ENCODE measurements at regions not wholly inside any gene's neighbourhood (a gene's known extent, or its start where the extent isn't known, plus 50 kb on each side); places are given as distances from the start of the nearest gene placed in this dataset.

DNA sequence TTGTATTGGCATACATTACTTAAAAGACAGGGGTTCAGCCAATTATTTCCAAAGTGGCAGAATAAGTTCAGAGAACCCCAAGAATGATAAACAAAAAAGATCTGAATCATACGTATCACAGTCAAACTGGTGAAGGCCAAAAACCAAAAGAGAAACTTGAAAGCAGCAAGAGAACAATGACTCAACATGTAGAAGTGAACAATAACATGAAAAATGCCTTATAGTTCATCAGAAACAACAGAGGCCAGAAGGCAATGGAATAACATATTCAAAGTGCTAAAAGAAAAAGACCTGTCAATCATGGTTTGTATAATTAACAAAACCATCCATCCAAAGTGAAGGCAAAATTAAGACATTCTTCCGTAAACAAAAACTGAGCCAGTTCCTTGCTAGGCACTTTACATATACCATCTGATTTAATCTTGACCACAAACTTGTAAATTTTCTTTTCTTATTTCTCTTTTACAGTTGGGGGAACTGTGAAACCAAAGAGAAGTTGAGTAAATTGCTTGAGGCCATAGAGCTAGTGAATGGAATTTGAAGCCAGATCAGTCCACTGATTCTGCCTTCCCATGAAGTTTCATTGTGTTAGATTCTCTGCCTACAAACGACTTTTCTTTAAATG lies 232.1 kb upstream of the SEL1L start:
- POLR2A ChIA-PET: no interaction called here

DNA sequence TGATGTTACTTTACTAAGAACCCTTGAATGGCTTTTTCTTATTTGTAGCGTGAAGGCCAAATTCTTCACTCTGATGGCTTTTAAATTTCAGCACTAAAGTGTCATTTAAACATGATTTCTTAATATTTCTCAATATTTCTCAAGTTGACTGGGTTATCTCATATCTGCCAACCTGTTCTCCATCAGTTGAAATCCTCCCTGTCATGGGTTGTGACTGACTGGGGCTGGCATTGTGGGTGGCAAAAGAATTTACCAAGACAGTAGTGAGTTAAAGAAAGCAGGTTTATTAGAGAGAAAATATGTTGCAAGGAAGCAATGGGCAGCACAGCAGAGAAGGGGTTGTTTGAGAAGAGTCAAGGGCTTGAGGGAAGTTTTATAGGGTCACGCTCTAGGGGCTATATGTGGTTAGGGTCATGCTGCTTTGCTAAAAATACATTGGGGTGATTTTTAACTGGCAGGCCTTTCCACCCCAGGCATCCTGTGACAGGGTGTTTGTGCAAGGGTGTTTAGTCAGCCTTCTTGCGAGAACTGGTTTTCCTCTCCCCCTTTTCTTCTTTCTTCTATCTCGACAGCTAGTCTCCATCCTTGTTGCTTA lies 232.8 kb upstream of the SEL1L start:
- TF ChIP-seq ZNF239 (tag by site-specific recombination; IDR thresholded peaks at IDR 0.05): no peak
- no peak for TF ChIP-seq ZNF416 (tag by site-specific recombination; IDR thresholded peaks at IDR 0.05)
- TF ChIP-seq ZNF548 (tag by site-specific recombination; IDR thresholded peaks at IDR 0.05): no peak
- no peak for TF ChIP-seq ZNF354C (tag by site-specific recombination; IDR thresholded peaks at IDR 0.05; ENCODE audit: borderline replicate concordance, low read depth)
- TF ChIP-seq HOXD13 (CRISPR knock-in tag; IDR thresholded peaks at IDR 0.05; ENCODE audit: borderline replicate concordance): no peak
- no peak for TF ChIP-seq ZNF157 (tag by site-specific recombination; IDR thresholded peaks at IDR 0.05)
- no peaks in the 10 kb centered on the region for H3K9me3 ChIP-seq (ENCODE audit: control insufficient read depth, insufficient read depth, low read depth, low read length)
- no peaks in the 10 kb centered on the region for H3K36me3 ChIP-seq (ENCODE audit: control insufficient read depth in 2 of 2, insufficient read depth in 1 of 2, low read length in 2 of 2)
- H3K27ac ChIP-seq (ENCODE audit: extremely low read depth, low read depth, low read length): no peak overlapping the region
- no peaks in the 10 kb centered on the region for H3K4me1 ChIP-seq (ENCODE audit: control insufficient read depth, insufficient read depth, low read length)
- CTCF ChIA-PET: no interaction called here
- H3K4me3 ChIP-seq (ENCODE audit: low read depth, low read length): no peak overlapping the region
- POLR2A ChIA-PET: no interaction called here

More for the DNA sequence above, 232.1 kb upstream of the SEL1L start:
- TF ChIP-seq ZNF169 (tag by site-specific recombination; IDR thresholded peaks at IDR 0.05): no peak
- TF ChIP-seq ZNF239 (tag by site-specific recombination; IDR thresholded peaks at IDR 0.05): no peak
- TF ChIP-seq, protein P1, sequence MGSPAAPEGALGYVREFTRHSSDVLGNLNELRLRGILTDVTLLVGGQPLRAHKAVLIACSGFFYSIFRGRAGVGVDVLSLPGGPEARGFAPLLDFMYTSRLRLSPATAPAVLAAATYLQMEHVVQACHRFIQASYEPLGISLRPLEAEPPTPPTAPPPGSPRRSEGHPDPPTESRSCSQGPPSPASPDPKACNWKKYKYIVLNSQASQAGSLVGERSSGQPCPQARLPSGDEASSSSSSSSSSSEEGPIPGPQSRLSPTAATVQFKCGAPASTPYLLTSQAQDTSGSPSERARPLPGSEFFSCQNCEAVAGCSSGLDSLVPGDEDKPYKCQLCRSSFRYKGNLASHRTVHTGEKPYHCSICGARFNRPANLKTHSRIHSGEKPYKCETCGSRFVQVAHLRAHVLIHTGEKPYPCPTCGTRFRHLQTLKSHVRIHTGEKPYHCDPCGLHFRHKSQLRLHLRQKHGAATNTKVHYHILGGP (tag by site-specific recombination; IDR thresholded peaks at IDR 0.05): no peak
- TF ChIP-seq, protein P2, sequence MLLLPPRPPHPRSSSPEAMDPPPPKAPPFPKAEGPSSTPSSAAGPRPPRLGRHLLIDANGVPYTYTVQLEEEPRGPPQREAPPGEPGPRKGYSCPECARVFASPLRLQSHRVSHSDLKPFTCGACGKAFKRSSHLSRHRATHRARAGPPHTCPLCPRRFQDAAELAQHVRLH (tag by site-specific recombination; IDR thresholded peaks at IDR 0.05): no peak
- no peak for TF ChIP-seq ZNF157 (tag by site-specific recombination; IDR thresholded peaks at IDR 0.05)
- TF ChIP-seq KLF10 (tag by site-specific recombination; IDR thresholded peaks at IDR 0.05): no peak
- TF ChIP-seq SP3 (tag by site-specific recombination; IDR thresholded peaks at IDR 0.05): no peak
- TF ChIP-seq, protein P3, sequence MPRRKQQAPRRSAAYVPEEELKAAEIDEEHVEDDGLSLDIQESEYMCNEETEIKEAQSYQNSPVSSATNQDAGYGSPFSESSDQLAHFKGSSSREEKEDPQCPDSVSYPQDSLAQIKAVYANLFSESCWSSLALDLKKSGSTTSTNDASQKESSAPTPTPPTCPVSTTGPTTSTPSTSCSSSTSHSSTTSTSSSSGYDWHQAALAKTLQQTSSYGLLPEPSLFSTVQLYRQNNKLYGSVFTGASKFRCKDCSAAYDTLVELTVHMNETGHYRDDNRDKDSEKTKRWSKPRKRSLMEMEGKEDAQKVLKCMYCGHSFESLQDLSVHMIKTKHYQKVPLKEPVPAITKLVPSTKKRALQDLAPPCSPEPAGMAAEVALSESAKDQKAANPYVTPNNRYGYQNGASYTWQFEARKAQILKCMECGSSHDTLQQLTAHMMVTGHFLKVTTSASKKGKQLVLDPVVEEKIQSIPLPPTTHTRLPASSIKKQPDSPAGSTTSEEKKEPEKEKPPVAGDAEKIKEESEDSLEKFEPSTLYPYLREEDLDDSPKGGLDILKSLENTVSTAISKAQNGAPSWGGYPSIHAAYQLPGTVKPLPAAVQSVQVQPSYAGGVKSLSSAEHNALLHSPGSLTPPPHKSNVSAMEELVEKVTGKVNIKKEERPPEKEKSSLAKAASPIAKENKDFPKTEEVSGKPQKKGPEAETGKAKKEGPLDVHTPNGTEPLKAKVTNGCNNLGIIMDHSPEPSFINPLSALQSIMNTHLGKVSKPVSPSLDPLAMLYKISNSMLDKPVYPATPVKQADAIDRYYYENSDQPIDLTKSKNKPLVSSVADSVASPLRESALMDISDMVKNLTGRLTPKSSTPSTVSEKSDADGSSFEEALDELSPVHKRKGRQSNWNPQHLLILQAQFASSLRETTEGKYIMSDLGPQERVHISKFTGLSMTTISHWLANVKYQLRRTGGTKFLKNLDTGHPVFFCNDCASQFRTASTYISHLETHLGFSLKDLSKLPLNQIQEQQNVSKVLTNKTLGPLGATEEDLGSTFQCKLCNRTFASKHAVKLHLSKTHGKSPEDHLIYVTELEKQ (tag by site-specific recombination; IDR thresholded peaks at IDR 0.05; ENCODE audit: borderline replicate concordance): no peak
- H3K27ac ChIP-seq (ENCODE audit: extremely low read depth, low read depth, low read length): no peak overlapping the region
- no peaks in the 10 kb centered on the region for H3K36me3 ChIP-seq (ENCODE audit: control insufficient read depth in 2 of 2, insufficient read depth in 1 of 2, low read length in 2 of 2)
- no peaks in the 10 kb centered on the region for H3K9me3 ChIP-seq (ENCODE audit: control insufficient read depth, insufficient read depth, low read depth, low read length)
- H3K4me1 ChIP-seq (ENCODE audit: control insufficient read depth, insufficient read depth, low read length): no peaks in the 10 kb centered on the region
- no peak overlapping the region for H3K4me3 ChIP-seq (ENCODE audit: low read depth, low read length)
- CTCF ChIA-PET: no interaction called here

DNA sequence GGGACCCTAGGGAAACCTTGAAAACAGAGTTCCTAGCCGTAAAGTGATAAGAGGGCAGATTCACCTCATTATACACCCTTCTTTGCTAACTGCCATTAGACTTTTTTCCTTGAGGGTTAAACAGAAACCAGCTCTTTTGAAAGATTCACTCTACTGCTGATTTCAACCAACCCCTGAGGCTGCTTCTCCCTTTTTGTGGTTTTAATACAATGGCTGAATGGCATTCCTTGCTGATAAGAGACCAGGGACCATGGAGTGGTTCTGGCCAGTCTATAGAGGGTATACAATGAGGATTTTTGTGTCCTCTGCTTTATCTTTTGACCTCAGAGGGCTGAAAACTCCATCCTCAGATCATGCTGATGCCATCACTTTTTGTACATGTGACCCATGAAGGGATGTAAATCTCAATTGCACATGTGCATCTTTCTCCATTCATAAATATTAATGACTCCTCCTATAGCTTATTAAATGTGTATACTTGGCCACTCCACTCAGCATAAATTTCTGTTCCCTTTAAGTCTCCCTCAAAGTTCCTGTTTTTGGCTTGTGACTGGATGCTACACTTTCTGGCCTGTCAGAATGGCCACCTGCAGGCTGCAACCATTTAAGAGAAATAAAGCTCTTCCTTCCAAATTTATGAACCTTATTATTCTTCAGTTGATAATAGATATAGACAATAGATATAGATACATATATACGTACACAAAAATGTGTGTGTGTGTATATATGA lies 233.8 kb upstream of the SEL1L start:
- POLR2A ChIA-PET: no interaction called here
- TF ChIP-seq, protein P4, sequence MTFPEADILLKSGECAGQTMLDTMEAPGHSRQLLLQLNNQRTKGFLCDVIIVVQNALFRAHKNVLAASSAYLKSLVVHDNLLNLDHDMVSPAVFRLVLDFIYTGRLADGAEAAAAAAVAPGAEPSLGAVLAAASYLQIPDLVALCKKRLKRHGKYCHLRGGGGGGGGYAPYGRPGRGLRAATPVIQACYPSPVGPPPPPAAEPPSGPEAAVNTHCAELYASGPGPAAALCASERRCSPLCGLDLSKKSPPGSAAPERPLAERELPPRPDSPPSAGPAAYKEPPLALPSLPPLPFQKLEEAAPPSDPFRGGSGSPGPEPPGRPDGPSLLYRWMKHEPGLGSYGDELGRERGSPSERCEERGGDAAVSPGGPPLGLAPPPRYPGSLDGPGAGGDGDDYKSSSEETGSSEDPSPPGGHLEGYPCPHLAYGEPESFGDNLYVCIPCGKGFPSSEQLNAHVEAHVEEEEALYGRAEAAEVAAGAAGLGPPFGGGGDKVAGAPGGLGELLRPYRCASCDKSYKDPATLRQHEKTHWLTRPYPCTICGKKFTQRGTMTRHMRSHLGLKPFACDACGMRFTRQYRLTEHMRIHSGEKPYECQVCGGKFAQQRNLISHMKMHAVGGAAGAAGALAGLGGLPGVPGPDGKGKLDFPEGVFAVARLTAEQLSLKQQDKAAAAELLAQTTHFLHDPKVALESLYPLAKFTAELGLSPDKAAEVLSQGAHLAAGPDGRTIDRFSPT (tag by site-specific recombination; IDR thresholded peaks at IDR 0.05): no peak
- no peak for TF ChIP-seq ZBTB20 (tag by site-specific recombination; IDR thresholded peaks at IDR 0.05)
- no peak for TF ChIP-seq FEZF1 (tag by site-specific recombination; IDR thresholded peaks at IDR 0.05)
- TF ChIP-seq, protein P5, sequence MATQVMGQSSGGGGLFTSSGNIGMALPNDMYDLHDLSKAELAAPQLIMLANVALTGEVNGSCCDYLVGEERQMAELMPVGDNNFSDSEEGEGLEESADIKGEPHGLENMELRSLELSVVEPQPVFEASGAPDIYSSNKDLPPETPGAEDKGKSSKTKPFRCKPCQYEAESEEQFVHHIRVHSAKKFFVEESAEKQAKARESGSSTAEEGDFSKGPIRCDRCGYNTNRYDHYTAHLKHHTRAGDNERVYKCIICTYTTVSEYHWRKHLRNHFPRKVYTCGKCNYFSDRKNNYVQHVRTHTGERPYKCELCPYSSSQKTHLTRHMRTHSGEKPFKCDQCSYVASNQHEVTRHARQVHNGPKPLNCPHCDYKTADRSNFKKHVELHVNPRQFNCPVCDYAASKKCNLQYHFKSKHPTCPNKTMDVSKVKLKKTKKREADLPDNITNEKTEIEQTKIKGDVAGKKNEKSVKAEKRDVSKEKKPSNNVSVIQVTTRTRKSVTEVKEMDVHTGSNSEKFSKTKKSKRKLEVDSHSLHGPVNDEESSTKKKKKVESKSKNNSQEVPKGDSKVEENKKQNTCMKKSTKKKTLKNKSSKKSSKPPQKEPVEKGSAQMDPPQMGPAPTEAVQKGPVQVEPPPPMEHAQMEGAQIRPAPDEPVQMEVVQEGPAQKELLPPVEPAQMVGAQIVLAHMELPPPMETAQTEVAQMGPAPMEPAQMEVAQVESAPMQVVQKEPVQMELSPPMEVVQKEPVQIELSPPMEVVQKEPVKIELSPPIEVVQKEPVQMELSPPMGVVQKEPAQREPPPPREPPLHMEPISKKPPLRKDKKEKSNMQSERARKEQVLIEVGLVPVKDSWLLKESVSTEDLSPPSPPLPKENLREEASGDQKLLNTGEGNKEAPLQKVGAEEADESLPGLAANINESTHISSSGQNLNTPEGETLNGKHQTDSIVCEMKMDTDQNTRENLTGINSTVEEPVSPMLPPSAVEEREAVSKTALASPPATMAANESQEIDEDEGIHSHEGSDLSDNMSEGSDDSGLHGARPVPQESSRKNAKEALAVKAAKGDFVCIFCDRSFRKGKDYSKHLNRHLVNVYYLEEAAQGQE (tag by site-specific recombination; IDR thresholded peaks at IDR 0.05): no peak
- TF ChIP-seq HOXC10 (CRISPR knock-in tag; IDR thresholded peaks at IDR 0.05): no peak
- no peak for TF ChIP-seq GLI2 (tag by site-specific recombination; IDR thresholded peaks at IDR 0.05; ENCODE audit: borderline replicate concordance, low read depth)
- no peak for TF ChIP-seq ZNF175 (tag by site-specific recombination; IDR thresholded peaks at IDR 0.05)

More for the DNA sequence above, 233.8 kb upstream of the SEL1L start:
- Histone ChIP-seq H3K4me1 (ENCODE audit: control insufficient read depth, insufficient read depth, low read length) (no peaks in the 10 kb centered on the region), H3K27ac (ENCODE audit: extremely low read depth, low read depth, low read length) (no peak overlapping the region), H3K9me3 (ENCODE audit: control insufficient read depth, insufficient read depth, low read depth, low read length) (no peaks in the 10 kb centered on the region), H3K4me3 (ENCODE audit: low read depth, low read length) (no peak overlapping the region), H3K36me3 (ENCODE audit: control insufficient read depth in 2 of 2, insufficient read depth in 1 of 2, low read length in 2 of 2) (no peaks in the 10 kb centered on the region)
- CTCF ChIA-PET: no interaction called here
